ENCODE measurements at regions not wholly inside any gene's neighbourhood (a gene's known extent, or its start where the extent isn't known, plus 50 kb on each side); places are given as distances from the start of the nearest gene placed in this dataset.
A peak's percentile ranks its signal among the peaks of the same experiment; 100 is the strongest.

- H3K36me3 ChIP-seq (ENCODE audit: insufficient read depth, low read length) = no peaks in the 10 kb centered on the region
- no peak for TF ChIP-seq POLR2AphosphoS5 (IDR thresholded peaks at IDR 0.05; ENCODE audit: borderline replicate concordance, low read depth, low read length)
- TF ChIP-seq FOXP2 (optimal IDR thresholded peaks at IDR 0.05; ENCODE audit: control extremely low read depth, extremely low read length, insufficient read depth) = no peak
- no peak for TF ChIP-seq EZH2 (IDR thresholded peaks at IDR 0.05)
- H3K9me3 ChIP-seq (ENCODE audit: low read depth, low read length) = no peaks in the 10 kb centered on the region
- H3K9ac ChIP-seq (ENCODE audit: insufficient read length) = no peak overlapping the region
- no peak overlapping the region for H3K4me3 ChIP-seq
- H3K27ac ChIP-seq = no peak overlapping the region
- DNase-seq (ENCODE audit: low read depth, low spot score) = no peak
Measured at GRCh38 chr10:28922861-28923260, 245.5 kb downstream of the BAMBI start.

- no peak for TF ChIP-seq POLR2AphosphoS5 (IDR thresholded peaks at IDR 0.05; ENCODE audit: borderline replicate concordance, low read depth, low read length)
- TF ChIP-seq FOXP2 (optimal IDR thresholded peaks at IDR 0.05; ENCODE audit: control extremely low read depth, extremely low read length, insufficient read depth) = no peak
- no peak for TF ChIP-seq EZH2 (IDR thresholded peaks at IDR 0.05)
- no peak for DNase-seq (ENCODE audit: low read depth, low spot score)
- H3K4me3 ChIP-seq = no peak overlapping the region
- no peak overlapping the region for H3K27ac ChIP-seq
- H3K9ac ChIP-seq (ENCODE audit: insufficient read length) = no peak overlapping the region
- no peaks in the 10 kb centered on the region for H3K36me3 ChIP-seq (ENCODE audit: insufficient read depth, low read length)
- H3K9me3 ChIP-seq (ENCODE audit: low read depth, low read length) = no peaks in the 10 kb centered on the region
Measured at GRCh38 chr10:28924717-28925116, 247.4 kb downstream of the BAMBI start.

DNA sequence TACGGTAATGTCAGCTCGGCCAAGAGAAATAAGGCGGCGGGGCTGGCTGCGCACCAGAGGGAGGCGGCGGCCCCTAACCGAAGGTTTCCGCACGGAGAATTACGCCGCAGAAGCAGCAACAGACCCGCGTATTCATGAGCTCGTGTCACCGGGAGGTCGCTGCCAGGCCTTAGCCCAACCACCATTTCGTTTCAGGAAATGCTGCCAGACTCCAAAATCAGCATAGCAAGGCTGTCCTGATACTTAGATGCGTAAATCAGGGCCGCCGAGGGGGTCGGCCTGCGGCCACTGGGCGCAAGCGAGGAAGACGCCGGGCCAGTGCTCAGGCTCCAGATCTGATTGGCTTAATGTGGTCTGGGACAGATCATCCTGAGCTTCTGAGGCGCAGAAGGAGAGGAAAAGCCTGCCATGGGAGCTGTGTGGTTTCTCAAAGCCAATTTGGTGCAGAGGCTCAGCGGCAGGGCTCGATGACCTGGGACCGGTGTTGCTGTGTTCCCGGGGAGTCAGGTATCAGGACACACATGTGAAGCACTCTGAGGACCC, 247.9 kb downstream of the BAMBI start:
- TF ChIP-seq FOXP2 (optimal IDR thresholded peaks at IDR 0.05; ENCODE audit: control extremely low read depth, extremely low read length, insufficient read depth) = no peak
- no peak for TF ChIP-seq POLR2AphosphoS5 (IDR thresholded peaks at IDR 0.05; ENCODE audit: borderline replicate concordance, low read depth, low read length)
- no peak for TF ChIP-seq EZH2 (IDR thresholded peaks at IDR 0.05)
- no peak for DNase-seq (ENCODE audit: low read depth, low spot score)
- H3K4me3 ChIP-seq = no peak overlapping the region

DNA sequence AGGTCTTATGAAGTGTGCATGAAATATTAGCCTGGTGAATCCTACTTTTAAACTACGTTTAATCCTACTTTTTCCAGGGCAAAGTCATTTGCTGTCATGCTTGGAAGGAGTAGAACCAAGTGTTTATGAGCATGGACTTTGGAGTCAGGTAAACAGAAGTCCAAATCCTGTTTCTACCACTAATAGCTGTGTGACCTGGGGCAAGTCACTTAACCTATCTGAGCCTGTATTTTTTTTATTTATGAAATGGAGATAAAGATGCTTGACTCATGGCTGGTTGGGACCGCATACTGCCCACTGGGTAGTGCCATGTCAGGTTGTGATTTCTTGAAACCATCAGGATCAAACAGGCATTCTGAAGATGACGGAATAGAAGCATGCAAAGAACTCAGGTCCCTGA, 249.6 kb downstream of the BAMBI start:
- H3K9ac ChIP-seq (ENCODE audit: insufficient read length) = no peak overlapping the region
- H3K4me3 ChIP-seq = no peak overlapping the region
- TF ChIP-seq FOXP2 (optimal IDR thresholded peaks at IDR 0.05; ENCODE audit: control extremely low read depth, extremely low read length, insufficient read depth) (no peak), EZH2 (IDR thresholded peaks at IDR 0.05) (no peak), POLR2AphosphoS5 (IDR thresholded peaks at IDR 0.05; ENCODE audit: borderline replicate concordance, low read depth, low read length) (no peak)
- H3K27ac ChIP-seq = no peak overlapping the region
- DNase-seq (ENCODE audit: low read depth, low spot score) = no peak
- no peaks in the 10 kb centered on the region for H3K9me3 ChIP-seq (ENCODE audit: low read depth, low read length)
- no peaks in the 10 kb centered on the region for H3K36me3 ChIP-seq (ENCODE audit: insufficient read depth, low read length)

More for the DNA sequence above, 247.9 kb downstream of the BAMBI start:
- no peak overlapping the region for H3K9ac ChIP-seq (ENCODE audit: insufficient read length)
- no peak overlapping the region for H3K27ac ChIP-seq
- H3K9me3 ChIP-seq (ENCODE audit: low read depth, low read length) = no peaks in the 10 kb centered on the region
- no peaks in the 10 kb centered on the region for H3K36me3 ChIP-seq (ENCODE audit: insufficient read depth, low read length)

DNA sequence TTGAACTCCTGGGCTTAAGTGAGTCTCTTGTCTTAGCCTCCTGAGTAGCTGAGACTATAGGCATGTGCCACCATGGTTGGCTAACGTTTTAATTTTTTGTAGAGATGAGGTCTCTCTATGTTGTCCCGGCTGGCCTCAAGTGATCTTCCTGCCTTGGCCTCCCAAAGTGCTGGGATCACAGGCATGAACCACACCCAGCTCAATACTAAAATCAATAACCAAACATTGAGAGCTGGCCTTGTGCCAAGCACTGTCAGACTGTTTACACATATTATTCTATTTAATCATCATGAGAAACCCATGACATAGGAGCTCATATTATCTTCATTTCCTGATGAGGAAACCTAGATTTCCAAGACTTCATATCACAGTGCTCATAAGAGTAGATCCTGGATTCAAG, 251.2 kb downstream of the BAMBI start:
- Histone ChIP-seq H3K27ac (no peak overlapping the region), H3K9me3 (ENCODE audit: low read depth, low read length) (no peaks in the 10 kb centered on the region), H3K36me3 (ENCODE audit: insufficient read depth, low read length) (no peaks in the 10 kb centered on the region), H3K9ac (ENCODE audit: insufficient read length) (no peak overlapping the region), H3K4me3 (no peak overlapping the region)
- TF ChIP-seq EZH2 (IDR thresholded peaks at IDR 0.05) (no peak), FOXP2 (optimal IDR thresholded peaks at IDR 0.05; ENCODE audit: control extremely low read depth, extremely low read length, insufficient read depth) (no peak), POLR2AphosphoS5 (IDR thresholded peaks at IDR 0.05; ENCODE audit: borderline replicate concordance, low read depth, low read length) (no peak)
- DNase-seq (ENCODE audit: low read depth, low spot score) = no peak

DNA sequence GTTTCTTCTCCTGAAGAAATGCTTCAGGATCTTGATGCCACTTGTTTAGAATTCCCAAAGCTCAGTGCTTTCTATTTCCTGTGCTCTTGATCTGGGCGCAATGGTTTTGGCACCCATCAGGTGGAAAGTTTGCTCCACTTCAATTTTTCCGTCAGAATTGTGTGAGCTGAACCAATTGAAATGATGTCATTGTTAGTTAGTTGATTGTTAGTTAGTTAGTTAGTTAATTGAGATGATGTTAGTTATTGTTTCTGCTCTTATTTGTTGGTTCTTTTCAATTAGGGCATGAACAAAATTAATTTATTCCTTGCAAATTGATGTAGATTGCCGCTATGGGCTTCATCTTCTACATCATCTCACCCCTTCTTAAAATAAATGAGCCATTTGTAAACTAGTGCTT, 252.6 kb downstream of the BAMBI start:
- no peak overlapping the region for H3K9ac ChIP-seq (ENCODE audit: insufficient read length)
- no peak overlapping the region for H3K4me3 ChIP-seq
- no peak overlapping the region for H3K27ac ChIP-seq
- TF ChIP-seq FOXP2 (optimal IDR thresholded peaks at IDR 0.05; ENCODE audit: control extremely low read depth, extremely low read length, insufficient read depth) (no peak), EZH2 (IDR thresholded peaks at IDR 0.05) (no peak), POLR2AphosphoS5 (IDR thresholded peaks at IDR 0.05; ENCODE audit: borderline replicate concordance, low read depth, low read length) (no peak)
- DNase-seq (ENCODE audit: low read depth, low spot score) = no peak
- no peaks in the 10 kb centered on the region for H3K9me3 ChIP-seq (ENCODE audit: low read depth, low read length)
- no peaks in the 10 kb centered on the region for H3K36me3 ChIP-seq (ENCODE audit: insufficient read depth, low read length)

- no peak for DNase-seq (ENCODE audit: low read depth, low spot score)
- no peaks in the 10 kb centered on the region for H3K36me3 ChIP-seq (ENCODE audit: insufficient read depth, low read length)
- H3K27ac ChIP-seq = no peak overlapping the region
- H3K4me3 ChIP-seq = no peak overlapping the region
- H3K9me3 ChIP-seq (ENCODE audit: low read depth, low read length) = no peaks in the 10 kb centered on the region
- no peak overlapping the region for H3K9ac ChIP-seq (ENCODE audit: insufficient read length)
- TF ChIP-seq FOXP2 (optimal IDR thresholded peaks at IDR 0.05; ENCODE audit: control extremely low read depth, extremely low read length, insufficient read depth) = no peak
- no peak for TF ChIP-seq POLR2AphosphoS5 (IDR thresholded peaks at IDR 0.05; ENCODE audit: borderline replicate concordance, low read depth, low read length)
- no peak for TF ChIP-seq EZH2 (IDR thresholded peaks at IDR 0.05)
Measured at GRCh38 chr10:28930514-28931495, 253.5 kb downstream of the BAMBI start.

- no peak for DNase-seq (ENCODE audit: low read depth, low spot score)
- Histone ChIP-seq H3K4me3 (peak overlapping the region; percentile 51; the same call in 1 of the 2 replicates), H3K27ac (0 out of 2 replicates have a peak overlapping the region, but pooled peaks have one; percentile 25), H3K9ac (ENCODE audit: insufficient read length) (no peak overlapping the region), H3K36me3 (ENCODE audit: insufficient read depth, low read length) (no peaks in the 10 kb centered on the region), H3K9me3 (ENCODE audit: low read depth, low read length) (no peaks in the 10 kb centered on the region)
- TF ChIP-seq EZH2 (IDR thresholded peaks at IDR 0.05) (no peak), FOXP2 (optimal IDR thresholded peaks at IDR 0.05; ENCODE audit: control extremely low read depth, extremely low read length, insufficient read depth) (no peak), POLR2AphosphoS5 (IDR thresholded peaks at IDR 0.05; ENCODE audit: borderline replicate concordance, low read depth, low read length) (no peak)
Measured at GRCh38 chr10:28935061-28935460, 257.7 kb downstream of the BAMBI start.
